Activated B cell treated with CpG ODN at 0.5 μM for 24 hours (primary cell): ENCODE measurements at regions not wholly inside any gene's neighbourhood (a gene's known extent, or its start where the extent isn't known, plus 50 kb on each side); places are given as distances from the start of the nearest gene placed in this dataset.

Experiments used
- ATAC-seq: fragments of 200-7000 bp; cut with Tn5 transposase; one replicate; pipeline ENCODE4 v1.10.0; 2021; ENCODE audit warnings: low read depth, mild to moderate bottlenecking, moderate library complexity
- CTCF ChIA-PET: fragments of 350-600 bp; sonication (Branson Sonifier 250); formaldehyde crosslinking; loops from one replicate; lab custom pipeline; 2021; ENCODE audit warnings: antibody characterized with exemption; lab: Charles Lee
- POLR2A ChIA-PET: fragments of 350-600 bp; sonication (Branson Sonifier 250); formaldehyde crosslinking; loops from one replicate; lab custom pipeline; 2021; ENCODE audit warnings: antibody characterized with exemption; lab: Charles Lee
- DNase-seq: peaks from one replicate; pipeline ENCODE4 v3.0.0; 2022
- H3K27ac Mint-ChIP-seq: one replicate; pipeline ENCODE4 v1.8.0; 2020; ENCODE audit warnings: mixed read lengths
- H3K27me3 Mint-ChIP-seq: one replicate; pipeline ENCODE4 v1.8.0; 2021; ENCODE audit warnings: mixed read lengths
- H3K36me3 Mint-ChIP-seq: one replicate; pipeline ENCODE4 v1.8.0; 2021; ENCODE audit warnings: low read depth, mixed read lengths
- H3K4me1 Mint-ChIP-seq: one replicate; pipeline ENCODE4 v1.8.0; 2021; ENCODE audit warnings: mixed read lengths
- H3K4me3 Mint-ChIP-seq: one replicate; pipeline ENCODE4 v1.8.0; 2020; ENCODE audit warnings: mild to moderate bottlenecking, mixed read lengths
- H3K9me3 Mint-ChIP-seq: one replicate; pipeline ENCODE4 v1.8.0; 2020; ENCODE audit warnings: mixed read lengths
- intact Hi-C: fragments of 100-400 bp; cut with micrococcal nuclease; formaldehyde crosslinking; loops from one replicate; pipeline ENCODE4 v1.15.1; 2024
- TF ChIP-seq, protein P1 (sequence below): fragments of 200-600 bp; IDR thresholded peaks from one replicate; pipeline ENCODE4 v1.8.0; 2022; ENCODE audit warnings: antibody characterized with exemption, mild to moderate bottlenecking

DNA sequence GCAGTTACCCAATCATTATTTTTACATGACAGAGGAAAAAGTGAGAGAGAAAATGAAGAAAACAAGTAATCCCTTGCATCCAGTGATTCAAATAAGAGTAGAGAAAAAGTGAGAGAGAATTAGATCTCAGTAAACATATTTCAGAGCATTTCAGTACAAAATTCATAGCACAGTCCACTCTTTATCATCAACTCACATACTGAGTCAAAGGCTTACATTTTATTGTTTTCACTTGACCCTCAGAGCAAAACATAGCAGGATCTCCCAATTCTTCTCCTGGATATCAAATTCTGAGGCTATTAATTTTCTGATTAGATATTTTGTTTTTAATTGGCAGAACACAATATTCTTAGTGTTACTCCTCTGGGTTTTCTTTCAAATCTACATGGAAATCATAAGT, 1568.3 kb upstream of the PRR20A start:
- no peaks in the 10 kb centered on the region for H3K4me1 Mint-ChIP-seq
- no peak for ATAC-seq
- no peak overlapping the region for H3K27ac Mint-ChIP-seq
- CTCF ChIA-PET: no interaction called here
- TF ChIP-seq, protein P1, sequence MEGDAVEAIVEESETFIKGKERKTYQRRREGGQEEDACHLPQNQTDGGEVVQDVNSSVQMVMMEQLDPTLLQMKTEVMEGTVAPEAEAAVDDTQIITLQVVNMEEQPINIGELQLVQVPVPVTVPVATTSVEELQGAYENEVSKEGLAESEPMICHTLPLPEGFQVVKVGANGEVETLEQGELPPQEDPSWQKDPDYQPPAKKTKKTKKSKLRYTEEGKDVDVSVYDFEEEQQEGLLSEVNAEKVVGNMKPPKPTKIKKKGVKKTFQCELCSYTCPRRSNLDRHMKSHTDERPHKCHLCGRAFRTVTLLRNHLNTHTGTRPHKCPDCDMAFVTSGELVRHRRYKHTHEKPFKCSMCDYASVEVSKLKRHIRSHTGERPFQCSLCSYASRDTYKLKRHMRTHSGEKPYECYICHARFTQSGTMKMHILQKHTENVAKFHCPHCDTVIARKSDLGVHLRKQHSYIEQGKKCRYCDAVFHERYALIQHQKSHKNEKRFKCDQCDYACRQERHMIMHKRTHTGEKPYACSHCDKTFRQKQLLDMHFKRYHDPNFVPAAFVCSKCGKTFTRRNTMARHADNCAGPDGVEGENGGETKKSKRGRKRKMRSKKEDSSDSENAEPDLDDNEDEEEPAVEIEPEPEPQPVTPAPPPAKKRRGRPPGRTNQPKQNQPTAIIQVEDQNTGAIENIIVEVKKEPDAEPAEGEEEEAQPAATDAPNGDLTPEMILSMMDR: no peak
- H3K4me3 Mint-ChIP-seq: no peak overlapping the region
- no peak for DNase-seq
- intact Hi-C loops: no loop called here
- POLR2A ChIA-PET: no interaction called here
- H3K9me3 Mint-ChIP-seq: peaks cover 2% of the 10 kb centered on the region
- H3K36me3 Mint-ChIP-seq: no peaks in the 10 kb centered on the region
- H3K27me3 Mint-ChIP-seq: no peaks in the 10 kb centered on the region

- H3K4me1 Mint-ChIP-seq: no peaks in the 10 kb centered on the region
- ChIA-PET POLR2A (no interaction called here), CTCF (no interaction called here)
- DNase-seq (no peak), ATAC-seq (no peak)
- TF ChIP-seq, protein P1: no peak
- H3K27me3 Mint-ChIP-seq: no peaks in the 10 kb centered on the region
- H3K36me3 Mint-ChIP-seq: no peaks in the 10 kb centered on the region
- H3K4me3 Mint-ChIP-seq: no peak overlapping the region
- H3K9me3 Mint-ChIP-seq: peaks cover 5% of the 10 kb centered on the region
- intact Hi-C loops: no loop called here
- no peak overlapping the region for H3K27ac Mint-ChIP-seq
Measured at GRCh38 chr13:55572862-55573261, 1567.9 kb upstream of the PRR20A start.

- ChIA-PET POLR2A (no interaction called here), CTCF (no interaction called here)
- TF ChIP-seq, protein P1: no peak
- Mint-ChIP-seq H3K4me1 (no peaks in the 10 kb centered on the region), H3K27me3 (no peaks in the 10 kb centered on the region), H3K27ac (no peak overlapping the region), H3K9me3 (peaks cover 5% of the 10 kb centered on the region), H3K4me3 (no peak overlapping the region), H3K36me3 (no peaks in the 10 kb centered on the region)
- DNase-seq (no peak), ATAC-seq (no peak)
- intact Hi-C loops: no loop called here
Measured at GRCh38 chr13:55573565-55573964, 1567.2 kb upstream of the PRR20A start.

DNA sequence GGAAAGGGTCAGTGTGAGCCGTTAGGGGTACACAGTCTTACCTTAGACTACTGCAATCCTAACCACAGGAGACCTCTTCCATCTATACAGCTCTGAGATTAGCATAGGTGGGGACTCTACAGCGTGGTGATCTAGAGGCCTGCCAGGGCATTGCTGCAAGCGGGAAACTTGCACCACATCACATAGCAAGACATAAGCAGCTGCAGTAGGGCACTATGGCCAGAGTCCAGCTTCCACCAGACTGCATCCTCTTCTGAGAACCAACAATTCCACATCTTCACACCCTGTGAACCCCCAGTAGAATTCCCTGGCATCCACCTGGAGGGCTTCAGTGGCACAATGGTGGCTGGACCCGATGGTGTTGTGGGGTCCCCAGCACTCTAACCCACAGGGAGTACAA, 1564.3 kb upstream of the PRR20A start:
- Mint-ChIP-seq H3K27me3 (no peaks in the 10 kb centered on the region), H3K36me3 (no peaks in the 10 kb centered on the region), H3K4me1 (no peaks in the 10 kb centered on the region), H3K9me3 (peaks cover 5% of the 10 kb centered on the region), H3K4me3 (no peak overlapping the region), H3K27ac (no peak overlapping the region)
- intact Hi-C loops: no loop called here
- POLR2A ChIA-PET: no interaction called here
- TF ChIP-seq, protein P1: no peak
- DNase-seq (no peak), ATAC-seq (no peak)
- CTCF ChIA-PET: no interaction called here

DNA sequence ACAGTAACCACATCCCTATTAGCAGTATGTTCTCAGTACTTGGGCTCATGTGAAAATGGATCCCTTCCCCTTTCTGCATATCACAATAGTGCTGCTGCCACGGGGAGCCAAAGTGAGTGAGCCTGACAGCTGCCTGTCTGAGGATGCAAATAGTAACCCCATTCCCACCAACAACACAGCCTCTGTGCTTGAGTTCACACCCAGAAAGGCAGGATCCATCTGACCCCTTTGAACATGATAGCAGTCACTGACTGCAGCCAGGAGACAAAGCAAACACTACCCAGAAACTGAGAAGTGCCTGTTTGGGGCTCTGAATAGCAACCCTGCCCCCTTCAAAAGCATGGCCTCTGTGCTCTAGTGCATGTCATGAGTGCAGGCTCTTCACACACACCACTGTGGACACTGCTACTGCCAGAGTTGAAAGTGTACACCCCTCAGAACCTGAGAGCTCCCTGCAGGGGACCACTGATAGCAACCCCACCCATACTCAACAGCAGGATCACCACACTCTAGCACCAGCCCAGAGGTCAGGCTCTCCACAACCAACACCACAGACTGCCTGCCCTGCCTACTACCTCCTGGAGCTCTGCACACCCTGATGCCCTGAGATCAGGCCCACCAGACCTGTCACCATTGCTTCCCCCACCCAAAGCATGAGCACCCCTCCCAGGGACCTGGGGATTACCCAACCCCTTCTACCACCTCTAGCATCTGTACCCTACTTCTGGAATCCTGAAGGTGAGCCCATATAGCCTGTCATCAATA, 1563.5 kb upstream of the PRR20A start:
- Mint-ChIP-seq H3K9me3 (peaks cover 3% of the 10 kb centered on the region), H3K27me3 (no peaks in the 10 kb centered on the region), H3K4me1 (no peaks in the 10 kb centered on the region), H3K36me3 (no peaks in the 10 kb centered on the region), H3K4me3 (no peak overlapping the region), H3K27ac (no peak overlapping the region)
- intact Hi-C loops: no loop called here
- ChIA-PET CTCF (no interaction called here), POLR2A (no interaction called here)
- DNase-seq: no peak
- TF ChIP-seq, protein P1: no peak
- ATAC-seq: no peak
